ENCODE measurements at regions not wholly inside any gene's neighbourhood (a gene's known extent, or its start where the extent isn't known, plus 50 kb on each side); places are given as distances from the start of the nearest gene placed in this dataset.

GRCh38 chr15:98163319-98164045 lies 203.0 kb downstream of the ARRDC4 start:
- no peak for TF ChIP-seq RFX5 (IDR thresholded peaks at IDR 0.05)
- TF ChIP-seq, protein P1, sequence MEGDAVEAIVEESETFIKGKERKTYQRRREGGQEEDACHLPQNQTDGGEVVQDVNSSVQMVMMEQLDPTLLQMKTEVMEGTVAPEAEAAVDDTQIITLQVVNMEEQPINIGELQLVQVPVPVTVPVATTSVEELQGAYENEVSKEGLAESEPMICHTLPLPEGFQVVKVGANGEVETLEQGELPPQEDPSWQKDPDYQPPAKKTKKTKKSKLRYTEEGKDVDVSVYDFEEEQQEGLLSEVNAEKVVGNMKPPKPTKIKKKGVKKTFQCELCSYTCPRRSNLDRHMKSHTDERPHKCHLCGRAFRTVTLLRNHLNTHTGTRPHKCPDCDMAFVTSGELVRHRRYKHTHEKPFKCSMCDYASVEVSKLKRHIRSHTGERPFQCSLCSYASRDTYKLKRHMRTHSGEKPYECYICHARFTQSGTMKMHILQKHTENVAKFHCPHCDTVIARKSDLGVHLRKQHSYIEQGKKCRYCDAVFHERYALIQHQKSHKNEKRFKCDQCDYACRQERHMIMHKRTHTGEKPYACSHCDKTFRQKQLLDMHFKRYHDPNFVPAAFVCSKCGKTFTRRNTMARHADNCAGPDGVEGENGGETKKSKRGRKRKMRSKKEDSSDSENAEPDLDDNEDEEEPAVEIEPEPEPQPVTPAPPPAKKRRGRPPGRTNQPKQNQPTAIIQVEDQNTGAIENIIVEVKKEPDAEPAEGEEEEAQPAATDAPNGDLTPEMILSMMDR (IDR thresholded peaks at IDR 0.05), result no peak
- no peak for TF ChIP-seq POLR2A (IDR thresholded peaks at IDR 0.05; ENCODE audit: low read length)
- TF ChIP-seq ZC3H11A (IDR thresholded peaks at IDR 0.05), result no peak
- no peak for TF ChIP-seq KDM1A (IDR thresholded peaks at IDR 0.05; ENCODE audit: low read depth)
- TF ChIP-seq CEBPB (IDR thresholded peaks at IDR 0.05), result no peak
- TF ChIP-seq TP53 (CRISPR knock-in tag; IDR thresholded peaks at IDR 0.05), result no peak

Measured in A549 (cell line).